Urinary bladder (tissue), 3 donors: ENCODE measurements at regions not wholly inside any gene's neighbourhood (a gene's known extent, or its start where the extent isn't known, plus 50 kb on each side); places are given as distances from the start of the nearest gene placed in this dataset.
"Not testable (repeated sequence)": the region's sequence is repeated elsewhere in the genome, so short reads cannot be mapped to it uniquely, and the experiment has no call there.

Experiments used
- DNase-seq: peaks from one replicate; pipeline ENCODE4 v3.0.0-alpha.2; 2015; ENCODE audit errors: extremely low spot score
- H3K27ac ChIP-seq: one replicate; pipeline ENCODE4 v1.5.1; 2013; ENCODE audit warnings: low read depth, mild to moderate bottlenecking, moderate library complexity
- H3K36me3 ChIP-seq: one replicate; pipeline ENCODE4 v1.6.1; 2013; ENCODE audit warnings: mild to moderate bottlenecking, moderate library complexity; ENCODE audit not compliant: insufficient read depth
- H3K4me1 ChIP-seq: one replicate; pipeline ENCODE4 v1.6.1; 2013; ENCODE audit warnings: mild to moderate bottlenecking, moderate library complexity; ENCODE audit not compliant: insufficient read depth
- H3K4me3 ChIP-seq: one replicate; pipeline ENCODE4 v1.5.1; 2013; ENCODE audit warnings: low read depth, low read length
- WGBS: extraction: QIAGEN DNeasy Blood & Tissue Kit; methylation state at CpG from one replicate; pipeline ENCODE4 v1.1.7; 2013; 5-methylcytosine and 5-hydroxymethylcytosine counted together
- donor health status: healthy with polysubstance abuse.
- donor health status: healthy.

GRCh38 chr19:30066781-30067759, 125.0 kb downstream of the URI1 start:
- Histone ChIP-seq H3K27ac (no peak overlapping the region), H3K36me3 (no peaks in the 10 kb centered on the region), H3K4me3 (no peak overlapping the region), H3K4me1 (no peaks in the 10 kb centered on the region)
- DNase-seq = no peak
- WGBS = 82% methylated on average over 10 of the region's 10 CpGs

- not testable (repeated sequence) for H3K4me3 ChIP-seq, H3K36me3 ChIP-seq, H3K4me1 ChIP-seq, DNase-seq, H3K27ac ChIP-seq
- WGBS = 100% methylated on average over 2 of the region's 2 CpGs
Measured at GRCh38 chr19:30067956-30068506, 126.0 kb downstream of the URI1 start.

GRCh38 chr19:30068528-30069395, 126.7 kb downstream of the URI1 start:
- DNase-seq = no peak
- WGBS = 95% methylated on average over 2 of the region's 2 CpGs
- H3K4me1 ChIP-seq = no peaks in the 10 kb centered on the region
- no peaks in the 10 kb centered on the region for H3K36me3 ChIP-seq
- H3K4me3 ChIP-seq = no peak overlapping the region
- H3K27ac ChIP-seq = no peak overlapping the region

- Histone ChIP-seq H3K4me1 (no peaks in the 10 kb centered on the region), H3K36me3 (no peaks in the 10 kb centered on the region), H3K4me3 (no peak overlapping the region), H3K27ac (no peak overlapping the region)
- no peak for DNase-seq
- WGBS = 47% methylated on average over 8 of the region's 8 CpGs
Measured at GRCh38 chr19:30069535-30070197, 127.6 kb downstream of the URI1 start.

GRCh38 chr19:30070198-30070967, 128.3 kb downstream of the URI1 start:
- DNase-seq = peak; percentile 36
- H3K36me3 ChIP-seq = no peaks in the 10 kb centered on the region
- H3K27ac ChIP-seq = no peak overlapping the region
- WGBS = 44% methylated on average over 29 of the region's 29 CpGs
- H3K4me3 ChIP-seq = no peak overlapping the region
- H3K4me1 ChIP-seq = no peaks in the 10 kb centered on the region

GRCh38 chr19:30070968-30071632, 129.1 kb downstream of the URI1 start:
- Histone ChIP-seq H3K4me1 (no peaks in the 10 kb centered on the region), H3K27ac (no peak overlapping the region), H3K4me3 (no peak overlapping the region), H3K36me3 (no peaks in the 10 kb centered on the region)
- DNase-seq = no peak
- WGBS = 52% methylated on average over 26 of the region's 26 CpGs

- H3K4me1 ChIP-seq = no peaks in the 10 kb centered on the region
- 92% methylated on average over 15 of the region's 15 CpGs for WGBS
- DNase-seq = no peak
- no peak overlapping the region for H3K27ac ChIP-seq
- no peak overlapping the region for H3K4me3 ChIP-seq
- H3K36me3 ChIP-seq = no peaks in the 10 kb centered on the region
Measured at GRCh38 chr19:30071871-30072270, 129.8 kb downstream of the URI1 start.

GRCh38 chr19:30073152-30074000, 131.3 kb downstream of the URI1 start:
- H3K27ac ChIP-seq = no peak overlapping the region
- WGBS = 91% methylated on average over 16 of the region's 16 CpGs
- no peaks in the 10 kb centered on the region for H3K36me3 ChIP-seq
- H3K4me3 ChIP-seq = no peak overlapping the region
- no peaks in the 10 kb centered on the region for H3K4me1 ChIP-seq
- DNase-seq = no peak

GRCh38 chr19:30074096-30074495, 132.1 kb downstream of the URI1 start:
- no peaks in the 10 kb centered on the region for H3K36me3 ChIP-seq
- no peaks in the 10 kb centered on the region for H3K4me1 ChIP-seq
- DNase-seq = no peak
- WGBS = 95% methylated on average over 7 of the region's 7 CpGs
- H3K27ac ChIP-seq = no peak overlapping the region
- H3K4me3 ChIP-seq = no peak overlapping the region

GRCh38 chr19:30074741-30075715, 133.0 kb downstream of the URI1 start:
- 92% methylated on average over 12 of the region's 12 CpGs for WGBS
- DNase-seq = no peak
- Histone ChIP-seq H3K4me1 (no peaks in the 10 kb centered on the region), H3K4me3 (no peak overlapping the region), H3K27ac (no peak overlapping the region), H3K36me3 (no peaks in the 10 kb centered on the region)

- DNase-seq = no peak
- no peak overlapping the region for H3K4me3 ChIP-seq
- WGBS = 78% methylated on average over 11 of the region's 11 CpGs
- H3K36me3 ChIP-seq = no peaks in the 10 kb centered on the region
- H3K4me1 ChIP-seq = no peaks in the 10 kb centered on the region
- H3K27ac ChIP-seq = no peak overlapping the region
Measured at GRCh38 chr19:30076101-30076551, 134.1 kb downstream of the URI1 start.
